NCI-H345 treated with DMSO at 0.1 percent for 48 hours (cell line): ENCODE measurements at regions not wholly inside any gene's neighbourhood (a gene's known extent, or its start where the extent isn't known, plus 50 kb on each side); places are given as distances from the start of the nearest gene placed in this dataset.
"Not testable (repeated sequence)": the region's sequence is repeated elsewhere in the genome, so short reads cannot be mapped to it uniquely, and the experiment has no call there.

Experiments used
- DNase-seq: peaks from one replicate; lab custom pipeline; 2025; ENCODE audit not compliant: unreplicated experiment; lab: John Stamatoyannopoulos, UW

- DNase-seq: no peak
Measured at GRCh38 chr13:38160131-38160530, 189.5 kb upstream of the UFM1 start.

GRCh38 chr13:38159710-38160109 lies 189.9 kb upstream of the UFM1 start:
- DNase-seq: no peak

GRCh38 chr13:38147050-38147449 lies 202.6 kb upstream of the UFM1 start:
- DNase-seq: no peak

GRCh38 chr13:38141792-38142191 lies 207.9 kb upstream of the UFM1 start:
- DNase-seq: no peak

- DNase-seq: no peak
Measured at GRCh38 chr13:38135592-38135991, 214.1 kb upstream of the UFM1 start.

- no peak for DNase-seq
Measured at GRCh38 chr13:38121267-38121666, 228.4 kb upstream of the UFM1 start.

GRCh38 chr13:38103851-38104250 lies 234.3 kb upstream of the TRPC4 start:
- DNase-seq: no peak

- no peak for DNase-seq
Measured at GRCh38 chr13:38099751-38100150, 230.2 kb upstream of the TRPC4 start.

GRCh38 chr13:38093425-38093824 lies 223.9 kb upstream of the TRPC4 start:
- DNase-seq: no peak

GRCh38 chr13:38090913-38091312 lies 221.3 kb upstream of the TRPC4 start:
- DNase-seq: no peak

GRCh38 chr13:38086721-38087120 lies 217.1 kb upstream of the TRPC4 start:
- DNase-seq: no peak

GRCh38 chr13:38086013-38086412 lies 216.4 kb upstream of the TRPC4 start:
- DNase-seq: no peak

- no peak for DNase-seq
Measured at GRCh38 chr13:38073931-38074330, 204.4 kb upstream of the TRPC4 start.

GRCh38 chr13:38072696-38073095 lies 203.1 kb upstream of the TRPC4 start:
- DNase-seq: no peak

GRCh38 chr13:38071340-38071739 lies 201.8 kb upstream of the TRPC4 start:
- DNase-seq: not testable (repeated sequence)

- no peak for DNase-seq
Measured at GRCh38 chr13:38053896-38054295, 184.3 kb upstream of the TRPC4 start.

GRCh38 chr13:38046049-38046376 lies 176.4 kb upstream of the TRPC4 start:
- DNase-seq: no peak

- DNase-seq: no peak
Measured at GRCh38 chr13:38045278-38046048, 175.9 kb upstream of the TRPC4 start.

GRCh38 chr13:38044067-38044466 lies 174.5 kb upstream of the TRPC4 start:
- DNase-seq: no peak

- no peak for DNase-seq
Measured at GRCh38 chr13:38042771-38043170, 173.2 kb upstream of the TRPC4 start.

GRCh38 chr13:38024431-38024830 lies 154.9 kb upstream of the TRPC4 start:
- no peak for DNase-seq

GRCh38 chr13:38017320-38017719 lies 147.7 kb upstream of the TRPC4 start:
- no peak for DNase-seq

GRCh38 chr13:38013676-38014075 lies 144.1 kb upstream of the TRPC4 start:
- no peak for DNase-seq
